Retinal pigment epithelial cell (primary cell): ENCODE measurements at regions not wholly inside any gene's neighbourhood (a gene's known extent, or its start where the extent isn't known, plus 50 kb on each side); places are given as distances from the start of the nearest gene placed in this dataset.

ENCODE experiments used
- DNase-seq: peaks from one replicate; pipeline ENCODE4 v3.0.0-alpha.2; 2010; ENCODE audit warnings: low read depth
- H3K4me3 ChIP-seq: 2 replicates; pipeline ENCODE4 v1.5.1; 2011; ENCODE audit warnings: mild to moderate bottlenecking, low read length, control low read depth, moderate library complexity
- CTCF ChIP-seq: conservative IDR thresholded peaks from 2 replicates; pipeline ENCODE4 v1.5.1; 2011; ENCODE audit warnings: low read depth, low read length, control low read depth, inconsistent platforms

GRCh38 chr16:72576189-72576588 lies 404.2 kb upstream of the PMFBP1 start:
- no peak for DNase-seq
- no peak overlapping the region for H3K4me3 ChIP-seq
- no peak for TF ChIP-seq CTCF

DNA sequence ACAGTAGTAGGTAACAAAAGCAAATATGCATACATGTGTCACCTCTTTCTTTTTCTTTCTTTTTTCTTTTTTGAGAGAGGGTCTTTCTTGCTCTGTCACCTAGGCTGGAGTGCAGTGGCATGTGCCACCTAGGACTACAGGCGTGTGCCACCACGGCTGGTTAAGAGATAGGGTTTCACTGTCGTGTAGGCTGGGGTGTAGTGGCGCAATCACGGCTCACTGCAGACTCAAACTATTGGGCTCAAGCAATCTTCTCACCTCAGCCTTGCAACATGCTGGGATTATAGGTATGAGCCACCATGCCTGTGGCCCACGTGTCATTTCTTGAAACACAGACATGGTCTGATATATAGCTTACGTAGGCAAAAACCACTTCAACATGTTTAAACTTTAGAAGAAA lies 397.7 kb upstream of the PMFBP1 start:
- no peak for DNase-seq
- no peak overlapping the region for H3K4me3 ChIP-seq
- TF ChIP-seq CTCF, result no peak

GRCh38 chr16:72568502-72568901 lies 396.5 kb upstream of the PMFBP1 start:
- TF ChIP-seq CTCF, result no peak
- DNase-seq, result no peak
- no peak overlapping the region for H3K4me3 ChIP-seq

- no peak for TF ChIP-seq CTCF
- no peak for DNase-seq
- no peak overlapping the region for H3K4me3 ChIP-seq
Observed at GRCh38 chr16:72566174-72566573, 394.2 kb upstream of the PMFBP1 start.

DNA sequence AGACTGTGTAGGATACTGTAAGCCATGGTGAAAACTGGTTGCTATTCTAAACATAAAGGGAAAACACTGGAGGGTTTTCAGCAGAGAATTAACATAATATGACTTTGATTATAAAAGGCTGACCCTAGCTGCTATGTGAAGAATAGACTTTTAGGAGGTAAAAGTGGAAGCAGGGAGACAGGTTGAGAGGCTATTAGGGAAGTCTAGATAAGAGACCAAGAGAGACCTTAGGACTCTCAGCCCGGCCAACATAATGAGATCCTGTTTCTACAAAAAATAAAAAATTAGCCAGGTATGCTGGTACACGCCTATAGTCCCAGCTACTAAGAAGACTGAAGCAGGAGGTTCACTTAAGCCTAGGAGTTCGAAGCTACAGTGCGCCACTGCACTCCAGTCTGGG lies 393.2 kb upstream of the PMFBP1 start:
- DNase-seq, result no peak
- H3K4me3 ChIP-seq, result no peak overlapping the region
- TF ChIP-seq CTCF, result no peak

DNA sequence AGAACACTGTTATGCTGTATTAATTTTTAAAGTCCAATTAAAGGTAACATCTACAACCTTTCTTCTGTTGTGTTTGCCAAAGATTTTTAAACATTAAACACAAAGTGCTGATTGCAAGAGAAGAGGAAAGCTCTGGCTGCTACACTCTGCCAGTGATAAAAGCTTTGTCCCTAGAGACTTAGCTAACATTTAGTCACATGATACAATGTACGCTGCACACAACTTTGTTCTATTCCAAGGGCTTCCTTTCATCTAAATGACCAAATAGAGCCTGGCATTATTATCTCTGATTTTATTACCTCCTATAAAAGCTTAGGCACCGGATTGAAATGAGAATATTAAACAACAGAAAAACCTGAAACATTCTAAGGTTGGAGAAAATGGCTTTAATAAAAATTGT lies 388.7 kb upstream of the PMFBP1 start:
- no peak overlapping the region for H3K4me3 ChIP-seq
- TF ChIP-seq CTCF, result no peak
- DNase-seq, result no peak

DNA sequence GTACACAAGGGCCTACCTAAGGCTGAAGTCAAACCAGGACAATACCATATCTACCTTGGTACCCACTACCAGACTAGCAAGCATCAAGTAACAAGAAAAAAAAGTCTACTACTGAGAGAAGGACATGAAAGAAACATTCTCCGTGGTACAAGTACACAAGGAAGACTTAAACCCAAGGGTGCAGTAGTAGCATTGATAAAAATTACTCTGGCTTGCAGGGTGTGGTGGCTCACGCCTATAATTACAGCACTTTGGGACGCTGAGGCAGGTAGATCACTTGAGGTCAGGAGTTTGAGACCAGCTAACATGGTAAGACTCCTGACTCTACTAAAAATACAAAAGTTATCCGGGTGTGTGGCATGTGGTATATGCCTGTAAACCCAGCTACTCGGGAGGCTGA lies 386.5 kb upstream of the PMFBP1 start:
- H3K4me3 ChIP-seq, result no peak overlapping the region
- DNase-seq, result no peak
- no peak for TF ChIP-seq CTCF
